Upper lobe of left lung (tissue), 6 donors: ENCODE measurements at regions not wholly inside any gene's neighbourhood (a gene's known extent, or its start where the extent isn't known, plus 50 kb on each side); places are given as distances from the start of the nearest gene placed in this dataset.

ENCODE experiments used
- ATAC-seq, 2 donors: fragments of 200-7000 bp; cut with Tn5 transposase; one replicate each; pipeline ENCODE4 v1.9.1; 2022; ENCODE audit warnings: mild to moderate bottlenecking in 2 of 2, moderate library complexity in 2 of 2; ENCODE audit not compliant: low FRiP score in 2 of 2
- DNase-seq, 2 donors: peaks; one replicate each; pipeline ENCODE4 v3.0.0-alpha.2; 2019 to 2020
- H3K27ac ChIP-seq, 4 donors: fragments of 200-600 bp; sonication (generic); one replicate each; pipeline ENCODE4 v1.5.1; 2016 to 2019
- H3K27me3 ChIP-seq, 4 donors: fragments of 200-600 bp; sonication (generic); one replicate each; pipeline ENCODE4 v1.5.1; 2017 to 2019
- H3K36me3 ChIP-seq, 4 donors: fragments of 200-600 bp; sonication (generic); one replicate each; pipeline ENCODE4 v1.5.1; 2016 to 2019
- H3K4me1 ChIP-seq, 4 donors: fragments of 200-600 bp; sonication (generic); one replicate each; pipeline ENCODE4 v1.5.1; 2018 to 2019
- H3K4me3 ChIP-seq, 4 donors: fragments of 200-600 bp; sonication (generic); one replicate each; pipeline ENCODE4 v1.5.1; 2017 to 2019; ENCODE audit warnings: mild to moderate bottlenecking in 2 of 4, moderate library complexity in 1 of 4
- H3K9me3 ChIP-seq, 4 donors: fragments of 200-600 bp; sonication (generic); one replicate each; pipeline ENCODE4 v1.5.1; 2018 to 2019
- EP300 ChIP-seq, 4 donors: sonication (generic); formaldehyde crosslinking; IDR thresholded peaks; one replicate each; pipeline ENCODE4 v1.5.1; 2017; ENCODE audit warnings: antibody characterized with exemption in 4 of 4, control low read depth in 2 of 4
- POLR2A ChIP-seq, 4 donors: fragments of 450-650 bp; IDR thresholded peaks; one replicate each; pipeline ENCODE4 v1.5.1; 2016 to 2017; ENCODE audit warnings: antibody characterized with exemption in 4 of 4, mild to moderate bottlenecking in 2 of 4
- POLR2AphosphoS5 ChIP-seq, 2 donors: sonication (generic); formaldehyde crosslinking; IDR thresholded peaks; one replicate each; pipeline ENCODE4 v1.5.1; 2017; ENCODE audit warnings: antibody characterized with exemption in 2 of 2
- WGBS, 2 donors: methylation state at CpG; one replicate each; pipeline ENCODE4 v1.1.5; 2017 to 2018; 5-methylcytosine and 5-hydroxymethylcytosine counted together
- TF ChIP-seq, protein P1 (sequence below), 6 experiments: fragments of 450-650 bp in 4 of 6; fragments of 200-600 bp in 2 of 6; sonication (generic) in 2 of 6; IDR thresholded peaks; one replicate each; pipeline ENCODE4 v1.5.1; 2016 to 2019; ENCODE audit warnings: antibody characterized with exemption in 6 of 6
- donor health status: DM: no; HTN: no; CAD: no; lungs with moderate emphysema.
- donor health status: DM: no; HTN: yes; CAD: no; lungs with severe emphysema.

DNA sequence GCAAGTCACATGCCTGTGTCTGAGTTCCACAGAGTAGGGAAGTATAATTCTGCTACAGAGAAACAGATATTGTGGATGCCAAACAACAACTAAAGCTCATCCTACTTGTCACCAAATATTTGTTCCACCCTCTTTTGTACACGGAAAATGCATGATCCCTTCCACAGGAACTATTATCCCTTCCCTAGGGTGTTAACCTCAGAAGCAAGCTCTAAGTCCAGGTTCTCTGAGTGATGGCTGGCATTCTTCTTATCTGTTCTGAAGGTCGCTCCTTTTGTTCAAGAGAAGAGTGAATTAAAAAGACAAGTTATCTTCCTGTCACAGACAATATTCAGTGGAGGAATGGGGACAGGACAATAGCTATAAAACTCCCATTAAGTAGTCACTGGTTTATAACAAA is 460.1 kb upstream of the GCFC2 start:
- WGBS, 2 donors = 57 to 60% methylated on average over 2 of the region's 2 CpGs
- no peak for ATAC-seq

DNA sequence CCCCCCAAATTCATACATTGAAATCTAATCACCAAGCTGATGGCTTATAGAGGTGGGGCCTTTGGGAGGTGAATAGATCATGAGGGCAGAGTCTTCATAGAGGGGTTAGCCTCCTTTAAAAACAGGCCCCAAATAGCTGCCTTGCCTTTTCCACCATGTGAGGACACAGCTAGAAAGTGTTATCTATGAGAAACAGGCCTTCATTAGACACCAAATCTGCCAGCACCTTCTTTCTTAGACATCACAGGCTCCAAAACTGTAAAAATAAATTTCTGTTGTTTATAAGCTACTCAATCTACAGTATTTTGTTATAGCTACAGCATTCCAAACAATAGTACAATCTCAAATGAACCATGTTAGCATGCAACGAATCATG is 459.3 kb upstream of the GCFC2 start:
- Histone ChIP-seq H3K27ac (no peak overlapping the region), H3K4me1 (no peaks in the 10 kb centered on the region), H3K27me3 (no peaks in the 10 kb centered on the region), H3K9me3 (no peaks in the 10 kb centered on the region), H3K4me3 (no peak overlapping the region), H3K36me3 (no peaks in the 10 kb centered on the region)
- WGBS, 2 donors = 68 to 79% methylated on average over 1 of the region's 1 CpG
- TF ChIP-seq POLR2A (IDR thresholded peaks at IDR 0.05) = no peak
- no peak for TF ChIP-seq EP300 (IDR thresholded peaks at IDR 0.05)
- no peak for TF ChIP-seq POLR2AphosphoS5 (IDR thresholded peaks at IDR 0.05)
- TF ChIP-seq, protein P1, sequence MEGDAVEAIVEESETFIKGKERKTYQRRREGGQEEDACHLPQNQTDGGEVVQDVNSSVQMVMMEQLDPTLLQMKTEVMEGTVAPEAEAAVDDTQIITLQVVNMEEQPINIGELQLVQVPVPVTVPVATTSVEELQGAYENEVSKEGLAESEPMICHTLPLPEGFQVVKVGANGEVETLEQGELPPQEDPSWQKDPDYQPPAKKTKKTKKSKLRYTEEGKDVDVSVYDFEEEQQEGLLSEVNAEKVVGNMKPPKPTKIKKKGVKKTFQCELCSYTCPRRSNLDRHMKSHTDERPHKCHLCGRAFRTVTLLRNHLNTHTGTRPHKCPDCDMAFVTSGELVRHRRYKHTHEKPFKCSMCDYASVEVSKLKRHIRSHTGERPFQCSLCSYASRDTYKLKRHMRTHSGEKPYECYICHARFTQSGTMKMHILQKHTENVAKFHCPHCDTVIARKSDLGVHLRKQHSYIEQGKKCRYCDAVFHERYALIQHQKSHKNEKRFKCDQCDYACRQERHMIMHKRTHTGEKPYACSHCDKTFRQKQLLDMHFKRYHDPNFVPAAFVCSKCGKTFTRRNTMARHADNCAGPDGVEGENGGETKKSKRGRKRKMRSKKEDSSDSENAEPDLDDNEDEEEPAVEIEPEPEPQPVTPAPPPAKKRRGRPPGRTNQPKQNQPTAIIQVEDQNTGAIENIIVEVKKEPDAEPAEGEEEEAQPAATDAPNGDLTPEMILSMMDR (IDR thresholded peaks at IDR 0.05) = no peak
- ATAC-seq (no peak), DNase-seq (no peak)

More for the DNA sequence above, 460.1 kb upstream of the GCFC2 start:
- no peak for DNase-seq
- no peak for TF ChIP-seq POLR2A (IDR thresholded peaks at IDR 0.05)
- TF ChIP-seq, protein P1 (IDR thresholded peaks at IDR 0.05) = no peak
- TF ChIP-seq POLR2AphosphoS5 (IDR thresholded peaks at IDR 0.05) = no peak
- TF ChIP-seq EP300 (IDR thresholded peaks at IDR 0.05) = no peak
- Histone ChIP-seq H3K4me3 (no peak overlapping the region), H3K36me3 (no peaks in the 10 kb centered on the region), H3K9me3 (no peaks in the 10 kb centered on the region), H3K27ac (no peak overlapping the region), H3K27me3 (no peaks in the 10 kb centered on the region), H3K4me1 (no peaks in the 10 kb centered on the region)

DNA sequence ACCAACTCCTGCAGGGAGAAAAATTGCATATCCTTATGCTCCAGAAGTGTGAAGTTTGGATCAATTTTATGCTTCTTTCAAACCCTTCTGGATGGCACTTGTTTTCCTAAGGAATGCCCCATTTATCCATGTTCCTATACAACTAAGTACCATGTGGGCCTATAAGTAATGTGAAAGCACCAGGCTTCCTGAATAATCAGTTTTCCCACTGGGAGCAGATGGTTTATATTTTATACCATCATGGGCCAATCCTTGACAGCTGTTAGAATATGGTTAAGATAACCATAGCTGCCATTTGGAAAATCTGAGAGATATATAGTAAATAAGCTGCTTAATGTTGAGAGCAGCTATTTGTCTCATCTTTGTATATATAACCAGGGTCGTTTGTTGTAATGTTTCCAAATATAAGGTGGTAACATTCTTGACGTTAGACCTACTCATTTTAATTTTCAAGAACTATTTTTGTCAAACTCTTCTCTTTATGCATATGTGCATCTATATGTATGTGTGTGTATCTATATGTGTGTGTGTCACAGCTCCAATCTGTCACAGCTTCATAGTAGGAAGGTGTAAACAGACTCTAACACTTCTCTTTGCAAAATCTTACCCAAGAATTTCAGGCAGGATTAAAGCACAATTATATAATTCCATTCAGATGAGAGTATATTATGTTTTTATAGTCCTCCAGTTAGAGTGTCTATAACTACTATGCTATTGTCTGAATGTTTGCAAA is 458.7 kb upstream of the GCFC2 start:
- DNase-seq = no peak
- TF ChIP-seq POLR2A (IDR thresholded peaks at IDR 0.05) = no peak
- TF ChIP-seq EP300 (IDR thresholded peaks at IDR 0.05) = no peak
- TF ChIP-seq, protein P1 (IDR thresholded peaks at IDR 0.05) = no peak
- no peak for TF ChIP-seq POLR2AphosphoS5 (IDR thresholded peaks at IDR 0.05)
- WGBS, 2 donors = 54 to 60% methylated on average over 2 of the region's 2 CpGs
- Histone ChIP-seq H3K36me3 (no peaks in the 10 kb centered on the region), H3K9me3 (no peaks in the 10 kb centered on the region), H3K27me3 (no peaks in the 10 kb centered on the region), H3K4me1 (no peaks in the 10 kb centered on the region), H3K4me3 (no peak overlapping the region), H3K27ac (no peak overlapping the region)
- no peak for ATAC-seq

DNA sequence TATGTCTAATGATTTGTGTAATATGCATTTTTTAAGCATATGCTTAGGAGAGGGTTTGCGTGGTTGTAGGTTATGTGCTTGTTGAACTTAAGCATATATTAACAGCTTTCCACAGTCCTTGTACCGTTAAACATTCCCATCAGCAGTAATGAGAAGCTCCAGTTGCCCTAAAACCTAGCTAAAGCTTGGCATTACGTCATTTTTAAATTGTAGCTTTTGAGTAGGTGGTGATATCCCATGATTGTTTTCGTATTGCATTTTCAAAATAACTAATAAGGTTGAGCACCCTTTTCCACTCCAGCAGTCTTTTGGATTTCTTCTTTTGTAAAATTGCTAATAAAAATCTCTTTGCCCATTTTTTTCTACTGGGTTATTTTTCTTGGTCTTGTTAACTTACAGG is 453.1 kb upstream of the GCFC2 start:
- ATAC-seq (no peak), DNase-seq (no peak)
- no peaks in the 10 kb centered on the region for H3K4me1 ChIP-seq
- no peaks in the 10 kb centered on the region for H3K9me3 ChIP-seq
- WGBS, 2 donors = 75 to 81% methylated on average over 4 of the region's 4 CpGs
- no peak overlapping the region for H3K27ac ChIP-seq
- no peaks in the 10 kb centered on the region for H3K27me3 ChIP-seq
- H3K4me3 ChIP-seq = no peak overlapping the region
- TF ChIP-seq POLR2A (IDR thresholded peaks at IDR 0.05) (no peak), EP300 (IDR thresholded peaks at IDR 0.05) (no peak), POLR2AphosphoS5 (IDR thresholded peaks at IDR 0.05) (no peak)
- TF ChIP-seq, protein P1 (IDR thresholded peaks at IDR 0.05) = no peak
- H3K36me3 ChIP-seq = no peaks in the 10 kb centered on the region

DNA sequence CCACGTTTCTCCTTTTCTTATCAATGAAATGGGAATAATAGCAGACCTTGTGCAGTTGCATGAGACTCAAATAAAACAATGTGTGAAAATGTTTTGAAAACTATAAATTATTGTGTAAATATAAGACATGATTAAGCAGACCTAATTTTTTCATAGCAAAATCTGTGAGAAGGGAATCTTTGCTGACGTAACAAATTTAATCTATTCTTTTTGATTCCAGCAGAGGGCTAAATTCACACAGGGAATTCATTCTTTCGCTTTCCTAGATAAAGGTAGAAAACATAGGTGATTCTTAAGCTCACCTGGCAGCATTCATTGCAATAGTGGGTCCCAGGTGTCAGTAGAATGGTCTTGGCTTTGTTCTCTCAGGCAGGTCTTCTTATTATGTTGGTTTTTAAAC is 450.0 kb upstream of the GCFC2 start:
- no peaks in the 10 kb centered on the region for H3K27me3 ChIP-seq
- TF ChIP-seq POLR2AphosphoS5 (IDR thresholded peaks at IDR 0.05) = no peak
- TF ChIP-seq, protein P1 (IDR thresholded peaks at IDR 0.05) = no peak
- no peaks in the 10 kb centered on the region for H3K36me3 ChIP-seq
- H3K4me3 ChIP-seq = no peak overlapping the region
- WGBS, 2 donors = 85 to 89% methylated on average over 3 of the region's 3 CpGs
- H3K9me3 ChIP-seq = no peaks in the 10 kb centered on the region
- no peak overlapping the region for H3K27ac ChIP-seq
- ATAC-seq = no peak
- H3K4me1 ChIP-seq = no peaks in the 10 kb centered on the region
- DNase-seq = no peak
